HAP-1 (cell line): ENCODE measurements at regions not wholly inside any gene's neighbourhood (a gene's known extent, or its start where the extent isn't known, plus 50 kb on each side); places are given as distances from the start of the nearest gene placed in this dataset.

Source experiments
- DNase-seq, 2 experiments: peaks; one replicate each; pipeline ENCODE4 v3.0.0-alpha.2; 2016 to 2020; ENCODE audit warnings: low spot score in 2 of 2
- H3K27me3 ChIP-seq: fragments of 250-450 bp; sonication (Bioruptor Pico); 2 replicates; pipeline ENCODE4 v1.5.1; 2020; ENCODE audit warnings: low read depth, mild to moderate bottlenecking, moderate library complexity
- H3K36me3 ChIP-seq: fragments of 250-450 bp; sonication (Bioruptor Pico); replicated peaks from 2 replicates; pipeline ENCODE4 v1.5.1; 2020; ENCODE audit warnings: mild to moderate bottlenecking
- H3K4me1 ChIP-seq: fragments of 250-450 bp; sonication (Bioruptor Pico); 2 replicates; pipeline ENCODE4 v1.5.1; 2020; ENCODE audit warnings: mild to moderate bottlenecking
- H3K4me3 ChIP-seq: fragments of 250-450 bp; sonication (Bioruptor Pico); 2 replicates; pipeline ENCODE4 v1.5.1; 2020; ENCODE audit warnings: mild to moderate bottlenecking, moderate library complexity
- H3K9me3 ChIP-seq: fragments of 250-450 bp; sonication (Bioruptor Pico); 2 replicates; pipeline ENCODE4 v1.5.1; 2020; ENCODE audit warnings: mild to moderate bottlenecking, moderate library complexity
- in situ Hi-C: fragments of 300-500 bp; cut with MboI; formaldehyde crosslinking; loops from 3 replicates; pipeline ENCODE4 v1.14.3; 2020; ENCODE audit warnings: low sequenced_read_pairs, inconsistent platforms, mixed read lengths

DNA sequence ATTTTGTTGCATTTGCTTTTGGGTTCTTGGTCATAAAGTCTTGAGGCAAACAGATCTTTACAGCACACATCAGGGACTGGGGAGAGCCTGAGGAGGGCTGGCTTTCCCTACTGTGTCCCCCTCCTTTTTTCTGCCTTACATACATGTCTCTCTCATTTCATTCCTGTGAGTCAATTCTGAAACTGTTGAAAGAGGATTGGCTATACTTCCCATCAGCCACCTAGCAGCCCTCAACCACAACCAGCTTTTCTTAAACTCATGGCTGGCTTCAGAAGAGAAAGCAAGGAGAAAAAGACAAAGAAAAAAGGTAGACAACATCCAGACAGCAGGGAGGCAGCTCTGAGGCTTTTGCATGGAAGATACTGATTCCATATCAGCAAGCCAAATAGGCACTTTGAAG, 374.8 kb upstream of the KIF2A start:
- Histone ChIP-seq H3K4me3 (no peak overlapping the region), H3K27me3 (no peaks in the 10 kb centered on the region), H3K9me3 (no peaks in the 10 kb centered on the region; the same call in 1 of the 2 replicates), H3K36me3 (no peaks in the 10 kb centered on the region), H3K4me1 (no peaks in the 10 kb centered on the region)
- in situ Hi-C loops = no loop called here
- no peak for DNase-seq

DNA sequence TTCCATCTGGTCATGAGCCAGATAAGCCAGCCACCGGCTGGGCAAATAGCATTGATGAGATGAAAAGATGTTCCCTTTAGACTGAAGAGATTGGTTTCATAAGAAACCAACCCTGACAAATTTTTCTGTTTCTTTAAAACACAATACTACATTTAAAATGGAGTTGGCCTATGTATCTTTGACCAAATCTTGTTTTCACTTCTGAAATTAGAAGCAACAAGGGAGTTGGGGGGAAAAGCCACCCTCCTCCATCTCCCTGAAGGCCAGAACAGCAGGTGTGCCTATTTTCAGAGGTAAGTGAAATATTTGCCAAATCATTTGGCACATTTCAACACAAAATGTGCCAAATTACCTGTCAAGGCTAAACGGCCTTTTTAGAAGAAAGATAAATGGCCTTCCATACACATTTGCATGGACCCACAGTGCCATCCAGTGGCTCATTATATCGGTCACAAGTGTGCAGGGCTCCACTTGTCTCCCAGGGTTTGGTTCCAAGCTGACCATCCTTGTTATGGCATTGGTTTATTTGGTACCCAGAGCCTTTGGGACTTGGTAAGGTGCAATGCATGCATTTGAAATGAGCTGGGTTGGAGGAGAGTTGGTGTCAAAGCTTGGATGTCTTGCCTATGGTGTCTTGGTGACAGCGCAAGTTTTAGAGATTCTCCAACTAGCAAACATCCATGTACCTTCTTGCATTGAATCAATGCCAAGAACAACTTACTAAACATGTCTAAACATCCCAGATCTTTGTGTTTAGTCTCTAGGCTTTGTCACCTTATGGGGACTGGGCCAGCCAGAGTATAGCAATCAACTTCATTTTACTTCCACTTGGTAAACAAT, 372.0 kb upstream of the KIF2A start:
- H3K9me3 ChIP-seq = no peaks in the 10 kb centered on the region
- no peaks in the 10 kb centered on the region for H3K4me1 ChIP-seq
- no peaks in the 10 kb centered on the region for H3K36me3 ChIP-seq
- peak; percentile 59 to 75 for DNase-seq
- in situ Hi-C loops = no loop called here
- no peaks in the 10 kb centered on the region for H3K27me3 ChIP-seq
- no peak overlapping the region for H3K4me3 ChIP-seq

DNA sequence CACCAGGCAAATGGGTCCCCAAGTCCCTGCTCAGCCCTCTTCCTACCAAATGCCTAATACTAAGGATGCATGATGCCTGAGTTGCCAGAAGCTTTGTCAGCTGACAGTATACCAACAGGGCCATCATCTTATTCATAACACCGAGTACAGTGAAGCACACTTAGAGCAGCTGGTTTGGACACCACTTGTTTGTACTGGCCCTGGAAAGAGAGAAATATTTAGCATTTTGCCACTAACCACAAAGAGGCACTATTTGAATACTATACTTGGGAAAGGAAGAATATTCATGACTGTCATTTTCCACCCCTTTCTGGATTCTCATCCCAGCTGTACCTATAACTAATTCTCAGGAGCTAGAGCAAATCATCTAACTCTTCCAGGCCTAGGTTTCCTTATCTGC, 364.4 kb upstream of the KIF2A start:
- Histone ChIP-seq H3K4me3 (no peak overlapping the region), H3K4me1 (peaks cover 4% of the 10 kb centered on the region), H3K27me3 (no peaks in the 10 kb centered on the region), H3K36me3 (no peaks in the 10 kb centered on the region), H3K9me3 (no peaks in the 10 kb centered on the region)
- in situ Hi-C loops = no loop called here
- DNase-seq = no peak

DNA sequence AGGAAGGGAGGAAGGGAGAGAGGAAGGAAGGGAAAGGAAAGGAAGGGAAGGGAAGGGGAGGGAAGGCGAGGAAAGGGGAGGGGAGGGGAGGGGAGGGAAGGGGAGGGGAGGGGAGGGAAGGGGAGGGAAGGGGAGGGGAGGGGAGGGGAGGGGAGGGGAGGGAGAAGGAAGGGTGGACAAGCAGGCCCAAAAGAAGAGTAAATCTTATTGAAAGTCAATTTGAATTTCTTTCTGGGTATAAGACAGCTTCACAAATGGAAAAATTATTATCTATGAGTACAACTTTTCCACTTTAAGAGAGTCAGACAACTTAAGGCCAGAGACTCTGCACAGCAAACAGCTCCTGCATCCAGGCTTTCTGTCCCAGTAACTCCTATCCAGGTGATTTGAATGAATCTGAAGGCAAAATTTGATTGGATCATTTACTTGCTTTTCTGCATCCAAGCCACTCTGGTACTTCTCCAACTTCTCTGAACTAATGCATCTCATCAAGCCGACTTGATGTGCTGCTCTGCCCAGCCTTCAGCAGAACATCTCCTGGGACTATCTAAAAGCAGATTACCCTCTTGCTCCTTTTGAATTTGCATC, 363.4 kb upstream of the KIF2A start:
- DNase-seq = no peak
- H3K4me3 ChIP-seq = no peak overlapping the region
- no peaks in the 10 kb centered on the region for H3K9me3 ChIP-seq
- no peaks in the 10 kb centered on the region for H3K27me3 ChIP-seq
- H3K4me1 ChIP-seq = peaks cover 5% of the 10 kb centered on the region
- in situ Hi-C loops = no loop called here
- no peaks in the 10 kb centered on the region for H3K36me3 ChIP-seq

DNA sequence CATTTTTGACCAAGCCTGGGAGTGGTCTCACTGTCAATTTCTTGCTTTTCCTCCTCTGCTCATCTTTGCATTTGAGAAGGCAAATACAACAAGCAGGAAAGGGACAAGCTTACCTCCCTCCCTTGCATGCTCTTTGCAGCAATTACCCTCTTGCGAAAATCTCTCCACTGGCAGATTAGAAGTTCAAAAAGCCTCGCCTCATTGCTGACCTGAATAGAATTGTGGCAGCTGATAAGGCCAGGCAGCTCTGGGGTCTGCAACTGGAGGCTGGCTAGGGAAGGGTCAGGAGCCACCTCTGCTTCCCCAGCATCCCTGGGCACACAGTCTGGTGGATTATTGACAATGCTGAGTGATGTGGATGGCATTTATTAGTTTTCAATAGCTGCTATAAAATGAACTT, 362.3 kb upstream of the KIF2A start:
- H3K4me1 ChIP-seq = peaks cover 5% of the 10 kb centered on the region
- H3K27me3 ChIP-seq = no peaks in the 10 kb centered on the region
- DNase-seq = no peak
- no peaks in the 10 kb centered on the region for H3K36me3 ChIP-seq
- in situ Hi-C loops = no loop called here
- no peaks in the 10 kb centered on the region for H3K9me3 ChIP-seq
- no peak overlapping the region for H3K4me3 ChIP-seq

DNA sequence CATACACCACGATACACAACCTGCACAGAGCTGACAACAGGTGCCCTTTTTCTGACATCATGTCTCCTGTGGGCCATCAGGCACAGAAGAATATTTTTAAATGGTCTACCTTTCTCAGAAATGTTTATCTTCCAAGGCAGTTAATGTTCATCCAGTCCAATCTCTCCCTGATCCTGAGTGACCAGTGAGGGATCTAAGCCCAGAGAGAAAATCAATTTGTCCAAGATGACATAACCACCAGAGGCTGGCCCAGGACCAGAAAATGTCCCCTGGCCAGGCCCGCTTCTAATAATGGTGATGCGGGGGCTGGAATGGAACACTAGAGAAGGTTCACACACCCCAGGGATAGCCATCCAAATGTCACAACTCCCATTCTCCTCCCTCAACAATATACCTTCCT, 357.9 kb upstream of the KIF2A start:
- no peaks in the 10 kb centered on the region for H3K9me3 ChIP-seq
- H3K4me3 ChIP-seq = no peak overlapping the region
- H3K36me3 ChIP-seq = no peaks in the 10 kb centered on the region
- in situ Hi-C loops = no loop called here
- H3K4me1 ChIP-seq = peaks cover 5% of the 10 kb centered on the region
- no peaks in the 10 kb centered on the region for H3K27me3 ChIP-seq
- DNase-seq = no peak

DNA sequence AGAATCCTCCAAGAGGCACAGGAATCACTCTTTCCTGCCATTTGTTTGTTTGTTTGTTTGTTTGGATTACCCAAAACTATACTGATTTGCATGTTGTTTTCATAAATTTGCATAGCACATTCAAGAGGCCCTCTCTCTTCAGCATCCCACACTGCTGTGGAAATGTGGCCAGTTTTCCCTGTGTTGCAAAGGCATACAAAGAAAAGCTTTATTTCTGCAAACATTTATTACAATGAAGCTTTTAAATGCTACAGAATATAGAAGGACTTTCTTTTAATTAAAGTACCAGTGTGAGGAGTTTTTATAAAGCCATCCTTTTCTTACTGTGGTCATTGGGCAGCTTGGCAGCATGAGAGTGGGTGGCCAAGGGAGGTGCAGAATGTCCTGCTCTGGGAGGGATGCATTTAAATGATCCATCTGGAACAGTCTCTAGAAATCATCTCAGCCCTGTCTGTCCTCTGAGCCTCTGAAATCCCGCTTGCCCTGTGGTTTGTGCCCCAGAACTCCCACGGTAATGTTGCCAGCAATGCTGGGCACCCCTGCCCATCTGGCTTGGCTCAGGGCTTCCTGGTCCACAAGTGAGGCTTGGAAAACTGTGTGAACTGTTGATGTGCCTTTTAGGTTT, 356.8 kb upstream of the KIF2A start:
- Histone ChIP-seq H3K27me3 (no peaks in the 10 kb centered on the region), H3K9me3 (no peaks in the 10 kb centered on the region), H3K4me1 (peaks cover 5% of the 10 kb centered on the region), H3K36me3 (no peaks in the 10 kb centered on the region), H3K4me3 (no peak overlapping the region)
- DNase-seq = no peak
- in situ Hi-C loops = no loop called here

DNA sequence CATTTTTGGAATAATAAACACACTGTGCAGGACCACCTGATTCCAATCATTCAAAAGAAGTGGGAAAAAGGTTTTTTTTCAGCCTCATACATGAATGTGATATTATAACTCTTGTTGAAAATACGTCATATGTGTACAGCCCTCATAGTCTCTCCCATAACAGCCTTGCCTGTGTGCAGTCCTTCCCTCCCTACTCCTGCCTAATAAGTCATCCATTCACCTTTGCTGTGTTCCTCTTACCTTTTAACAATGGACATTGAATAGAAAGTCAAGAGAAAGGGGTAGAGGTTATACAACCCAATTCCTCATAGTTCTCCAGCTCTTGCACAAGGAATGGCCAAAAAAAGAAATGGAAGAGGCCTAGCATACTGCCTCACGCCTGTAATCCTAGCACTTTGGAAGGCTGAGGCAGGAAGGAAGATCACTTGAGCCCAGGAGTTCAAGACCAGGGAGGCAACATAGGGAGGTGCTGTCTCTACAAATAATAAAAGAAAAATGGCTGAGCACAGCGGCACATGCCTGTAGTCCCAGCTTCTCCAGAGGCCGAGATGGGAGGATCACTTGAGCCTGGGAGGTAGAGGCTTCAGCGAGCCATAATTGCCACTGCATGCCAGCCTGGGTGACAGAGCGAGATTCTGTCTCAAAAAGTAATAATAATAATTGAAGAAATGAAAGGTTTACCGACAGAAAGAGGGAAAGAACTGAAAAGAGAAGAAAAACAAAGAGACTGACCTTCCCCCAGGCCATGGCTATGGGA, 356.1 kb upstream of the KIF2A start:
- H3K27me3 ChIP-seq = no peaks in the 10 kb centered on the region
- no peaks in the 10 kb centered on the region for H3K36me3 ChIP-seq
- DNase-seq = no peak
- H3K4me1 ChIP-seq = peaks cover 5% of the 10 kb centered on the region
- in situ Hi-C loops = no loop called here
- H3K9me3 ChIP-seq = no peaks in the 10 kb centered on the region
- no peak overlapping the region for H3K4me3 ChIP-seq

DNA sequence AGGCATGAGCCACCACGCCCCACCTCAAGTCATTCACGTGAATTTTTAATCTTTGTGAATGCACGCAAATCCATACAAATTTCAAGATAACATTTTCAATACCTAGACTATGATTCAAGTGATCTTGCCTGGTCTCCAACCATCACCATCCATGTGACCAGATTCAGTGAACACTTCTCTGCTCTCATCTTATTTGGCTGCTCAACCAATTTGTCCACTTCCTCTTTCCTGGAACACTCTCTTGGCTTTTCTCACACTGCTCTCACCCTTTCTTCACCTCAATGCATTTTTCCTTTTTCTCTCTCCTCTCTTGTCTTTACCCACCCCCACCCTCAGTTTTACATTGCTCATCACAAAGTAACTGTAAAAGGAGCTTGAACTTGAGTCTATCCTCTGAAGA, 354.7 kb upstream of the KIF2A start:
- in situ Hi-C loops = no loop called here
- DNase-seq = no peak
- no peak overlapping the region for H3K4me3 ChIP-seq
- peaks cover 4% of the 10 kb centered on the region for H3K4me1 ChIP-seq
- no peaks in the 10 kb centered on the region for H3K9me3 ChIP-seq
- H3K36me3 ChIP-seq = no peaks in the 10 kb centered on the region
- H3K27me3 ChIP-seq = no peaks in the 10 kb centered on the region

DNA sequence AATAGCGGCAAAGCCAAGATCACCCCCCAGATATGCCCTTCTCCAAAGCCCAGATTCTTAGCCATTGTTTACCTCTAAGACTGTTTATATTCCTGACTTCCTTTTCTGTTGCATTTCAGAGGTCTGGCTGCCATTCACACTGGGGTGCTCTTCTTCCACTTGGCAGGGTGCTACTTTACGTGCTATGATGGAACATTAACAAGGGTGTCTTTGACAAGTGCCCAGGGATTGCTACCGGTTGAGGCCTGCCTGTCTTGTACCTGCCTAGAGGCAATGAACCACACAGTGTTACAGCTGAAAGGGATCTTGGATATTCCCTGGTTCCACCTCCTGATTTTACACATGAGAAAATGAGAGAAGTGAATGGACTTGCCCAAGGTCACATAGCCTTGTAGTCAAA, 352.1 kb upstream of the KIF2A start:
- Histone ChIP-seq H3K4me3 (no peak overlapping the region), H3K36me3 (no peaks in the 10 kb centered on the region), H3K4me1 (no peaks in the 10 kb centered on the region), H3K9me3 (no peaks in the 10 kb centered on the region), H3K27me3 (no peaks in the 10 kb centered on the region)
- DNase-seq = no peak
- in situ Hi-C loops = no loop called here

DNA sequence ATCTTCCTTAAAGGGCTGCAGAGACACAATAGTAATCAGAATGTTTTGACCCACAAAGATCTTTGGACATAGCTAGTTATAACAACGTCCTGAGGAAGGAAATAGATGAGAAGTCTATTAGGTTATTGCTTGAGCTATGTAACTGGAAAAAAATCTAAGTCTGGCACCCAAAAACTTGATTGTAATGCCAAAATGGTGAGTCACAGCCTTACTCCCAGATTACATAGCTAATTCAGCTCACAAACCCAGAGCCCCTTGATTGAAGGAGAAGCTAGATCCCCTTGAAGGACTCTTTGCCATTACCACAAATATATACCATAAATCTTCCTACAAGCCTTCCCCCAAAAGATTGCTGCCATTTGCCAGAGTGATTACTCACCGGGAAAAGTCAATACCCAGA, 341.8 kb upstream of the KIF2A start:
- DNase-seq = no peak

DNA sequence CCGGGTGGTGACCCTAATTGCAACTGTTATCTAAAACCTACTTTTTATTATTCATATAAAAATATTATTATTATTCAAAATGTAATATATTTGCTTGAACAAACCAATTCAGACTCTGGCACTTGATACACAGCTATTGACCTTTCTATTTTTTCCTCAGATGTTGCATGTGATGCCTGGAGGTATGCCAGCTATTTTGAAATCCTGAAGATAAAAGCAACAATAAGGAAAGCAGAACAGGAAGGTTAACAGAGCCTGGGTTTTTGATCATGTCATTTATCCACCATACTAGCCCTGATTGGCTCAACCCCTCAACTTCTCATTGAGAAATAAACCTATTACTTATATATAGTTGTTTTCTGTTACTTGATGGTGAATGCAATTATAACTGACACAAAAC, 340.9 kb upstream of the KIF2A start:
- Histone ChIP-seq H3K9me3 (no peaks in the 10 kb centered on the region), H3K36me3 (no peaks in the 10 kb centered on the region), H3K27me3 (peaks cover 3% of the 10 kb centered on the region), H3K4me3 (no peak overlapping the region), H3K4me1 (no peaks in the 10 kb centered on the region)
- in situ Hi-C loops = no loop called here
- DNase-seq = no peak

More for the DNA sequence above, 341.8 kb upstream of the KIF2A start:
- H3K36me3 ChIP-seq = no peaks in the 10 kb centered on the region
- H3K27me3 ChIP-seq = peaks cover 3% of the 10 kb centered on the region
- in situ Hi-C loops = no loop called here
- no peak overlapping the region for H3K4me3 ChIP-seq
- H3K9me3 ChIP-seq = no peaks in the 10 kb centered on the region
- no peaks in the 10 kb centered on the region for H3K4me1 ChIP-seq

DNA sequence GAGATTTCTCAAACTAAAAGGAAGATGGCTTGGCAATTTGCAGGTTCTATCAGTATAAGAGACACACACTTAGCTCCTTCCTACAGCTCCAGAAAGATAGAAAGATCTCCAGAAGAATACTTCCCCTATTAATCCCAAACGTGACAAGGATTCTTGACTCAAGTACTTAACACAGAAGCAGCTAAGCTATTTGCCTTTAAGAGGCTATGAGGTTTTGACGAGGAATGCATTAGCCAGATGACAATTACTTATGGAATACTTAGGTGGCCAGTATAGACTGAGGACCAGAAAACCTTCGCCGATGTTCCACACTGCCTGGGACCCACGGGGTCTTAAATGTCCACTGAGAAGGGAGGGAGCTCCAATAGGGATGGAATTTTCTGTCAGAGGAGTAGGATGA, 340.5 kb upstream of the KIF2A start:
- H3K27me3 ChIP-seq = peaks cover 3% of the 10 kb centered on the region
- in situ Hi-C loops = no loop called here
- H3K4me3 ChIP-seq = no peak overlapping the region
- H3K36me3 ChIP-seq = no peaks in the 10 kb centered on the region
- no peaks in the 10 kb centered on the region for H3K9me3 ChIP-seq
- H3K4me1 ChIP-seq = no peaks in the 10 kb centered on the region
- no peak for DNase-seq
